Common myeloid progenitor, CD34-positive (primary cell): ENCODE measurements at regions not wholly inside any gene's neighbourhood (a gene's known extent, or its start where the extent isn't known, plus 50 kb on each side); places are given as distances from the start of the nearest gene placed in this dataset.

Experiments
- CTCF ChIA-PET: fragments of 350-600 bp; sonication (Branson Sonifier 250); formaldehyde crosslinking; loops from one replicate; lab custom pipeline; 2021; ENCODE audit warnings: antibody characterized with exemption; lab: Charles Lee
- POLR2A ChIA-PET: fragments of 350-600 bp; sonication (Branson Sonifier 250); formaldehyde crosslinking; loops from one replicate; lab custom pipeline; 2021; ENCODE audit warnings: antibody characterized with exemption; lab: Charles Lee
- DNase-seq, 3 donors: peaks; one replicate each; pipeline versions ENCODE4 v3.0.0 to v3.0.0-alpha.2; 2013
- H3K27ac ChIP-seq, 2 experiments: 1 replicate in 1 of 2; 2 replicates in 1 of 2; pipeline ENCODE4 v1.7.0; 2013; ENCODE audit warnings: inconsistent platforms in 2 of 2, low read length in 2 of 2, mild to moderate bottlenecking in 2 of 2, low read depth in 1 of 2, moderate library complexity in 1 of 2; ENCODE audit not compliant: severe bottlenecking in 2 of 2, insufficient read depth in 1 of 2, poor library complexity in 1 of 2
- H3K27me3 ChIP-seq, 5 experiments: replicated peaks in 2 of 5; 1 replicate in 3 of 5; 2 replicates in 2 of 5; pipeline versions ENCODE4 v1.6.1 to v1.7.0; 2013; ENCODE audit warnings: low read length in 4 of 5, mild to moderate bottlenecking in 2 of 5, moderate library complexity in 2 of 5, inconsistent platforms in 1 of 5; ENCODE audit not compliant: insufficient read depth in 5 of 5, control insufficient read depth in 4 of 5
- H3K36me3 ChIP-seq, 4 experiments: 1 replicate in 2 of 4; 2 replicates in 2 of 4; pipeline versions ENCODE4 v1.6.1 to v1.7.0; 2013; ENCODE audit warnings: low read length in 3 of 4, control low read depth in 1 of 4, mild to moderate bottlenecking in 1 of 4; ENCODE audit not compliant: control insufficient read depth in 4 of 4, insufficient read depth in 4 of 4
- H3K4me1 ChIP-seq, 4 experiments: 1 replicate in 3 of 4; 2 replicates in 1 of 4; pipeline versions ENCODE4 v1.6.1 to v1.7.1; 2013; ENCODE audit warnings: low read length in 3 of 4, mild to moderate bottlenecking in 3 of 4, control low read depth in 1 of 4, inconsistent platforms in 1 of 4, moderate library complexity in 1 of 4; ENCODE audit not compliant: control insufficient read depth in 4 of 4, insufficient read depth in 4 of 4; ENCODE audit errors: control extremely low read depth in 1 of 4
- H3K4me3 ChIP-seq, 7 experiments: 1 replicate in 4 of 7; 2 replicates in 3 of 7; pipeline versions ENCODE4 v1.5.1 to v1.7.0; 2013; ENCODE audit warnings: mild to moderate bottlenecking in 7 of 7, low read length in 6 of 7, moderate library complexity in 6 of 7, inconsistent platforms in 2 of 7, low read depth in 2 of 7, control low read depth in 1 of 7; ENCODE audit not compliant: insufficient read depth in 4 of 7, control insufficient read depth in 1 of 7; ENCODE audit errors: extremely low read depth in 1 of 7
- H3K9me3 ChIP-seq, 5 experiments: 1 replicate in 4 of 5; 2 replicates in 1 of 5; pipeline versions ENCODE4 v1.6.1 to v1.7.1; 2013; ENCODE audit warnings: low read length in 4 of 5, mild to moderate bottlenecking in 2 of 5, inconsistent platforms in 1 of 5, low read depth in 1 of 5, moderate library complexity in 1 of 5; ENCODE audit not compliant: control insufficient read depth in 4 of 5, insufficient read depth in 2 of 5; ENCODE audit errors: control extremely low read depth in 1 of 5
- WGBS: methylation state at CpG from one replicate; pipeline ENCODE4 v1.1.5; 2013; ENCODE audit not compliant: insufficient coverage; 5-methylcytosine and 5-hydroxymethylcytosine counted together

DNA sequence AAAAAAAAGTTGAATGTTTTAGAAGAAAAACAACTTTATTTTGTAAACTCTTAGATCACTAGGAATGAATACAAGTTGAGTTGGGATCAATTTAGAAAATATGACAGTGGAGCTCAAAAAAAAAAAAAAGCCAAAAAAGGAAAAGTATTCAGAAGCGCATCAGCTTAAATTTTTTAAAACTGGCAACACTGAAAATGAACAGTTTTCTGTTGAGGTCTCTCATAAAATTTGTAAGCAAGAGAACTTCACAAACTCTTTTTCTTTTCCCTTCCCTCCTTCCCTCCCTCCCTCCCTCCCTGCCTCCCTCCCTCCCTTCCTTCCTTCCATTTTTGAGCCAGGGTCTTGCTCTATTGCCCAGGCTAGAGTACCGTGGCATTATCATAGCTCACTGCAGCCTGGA, 143.9 kb downstream of the B3GNT2 start:
- H3K4me1 ChIP-seq: peaks cover 0 to 31% (median 16%) of the 10 kb centered on the region in 4 experiments
- CTCF ChIA-PET: interaction anchor here (0.7 to 1.9 kb wide), 6 partner anchors 8 to 371 kb away, joined by 3 to 4 read pairs (median 4); no protein-coding TSS in a partner anchor
- no peak overlapping the region for H3K27ac ChIP-seq
- H3K4me3 ChIP-seq: no peak overlapping the region
- no peaks in the 10 kb centered on the region for H3K9me3 ChIP-seq
- H3K27me3 ChIP-seq: no peaks in the 10 kb centered on the region
- no peak for DNase-seq
- H3K36me3 ChIP-seq: no peaks in the 10 kb centered on the region
- POLR2A ChIA-PET: interaction anchor here (0.6 to 0.7 kb wide), 3 partner anchors 13 to 40 kb away, joined by 4 to 5 read pairs (median 5); no protein-coding TSS in a partner anchor
- no CpG with 5 or more reads among the region's 2 CpGs for WGBS

DNA sequence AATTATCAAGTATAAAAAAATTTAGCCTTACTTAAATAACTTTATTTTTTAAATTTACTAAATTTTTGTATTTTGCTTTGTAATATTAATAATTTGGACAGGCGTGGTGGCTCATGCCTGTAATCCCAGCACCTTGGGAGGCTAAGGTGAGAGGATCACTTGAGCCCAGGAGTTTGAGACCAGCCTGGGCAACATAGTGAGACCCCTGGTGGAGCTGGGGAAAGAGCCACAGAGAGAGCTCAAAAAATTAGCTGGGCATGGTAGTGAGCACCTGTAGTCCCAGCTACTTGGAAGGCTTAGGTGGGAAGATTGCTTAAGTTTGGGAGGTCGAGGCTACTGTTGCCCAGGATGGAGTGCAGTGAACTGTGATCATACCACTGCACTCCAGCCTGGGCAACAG, 143.5 kb downstream of the B3GNT2 start:
- no peaks in the 10 kb centered on the region for H3K9me3 ChIP-seq
- H3K4me1 ChIP-seq: peaks cover 0 to 35% (median 17%) of the 10 kb centered on the region in 4 experiments
- ChIA-PET POLR2A (no interaction called here), CTCF (interaction anchor here (0.7 to 1.9 kb wide), 6 partner anchors 8 to 371 kb away, joined by 3 to 4 read pairs (median 4); no protein-coding TSS in a partner anchor)
- WGBS: 95% methylated on average over 2 of the region's 2 CpGs
- no peak overlapping the region for H3K4me3 ChIP-seq
- no peak for DNase-seq
- H3K27me3 ChIP-seq: no peaks in the 10 kb centered on the region
- H3K36me3 ChIP-seq: no peaks in the 10 kb centered on the region
- no peak overlapping the region for H3K27ac ChIP-seq

DNA sequence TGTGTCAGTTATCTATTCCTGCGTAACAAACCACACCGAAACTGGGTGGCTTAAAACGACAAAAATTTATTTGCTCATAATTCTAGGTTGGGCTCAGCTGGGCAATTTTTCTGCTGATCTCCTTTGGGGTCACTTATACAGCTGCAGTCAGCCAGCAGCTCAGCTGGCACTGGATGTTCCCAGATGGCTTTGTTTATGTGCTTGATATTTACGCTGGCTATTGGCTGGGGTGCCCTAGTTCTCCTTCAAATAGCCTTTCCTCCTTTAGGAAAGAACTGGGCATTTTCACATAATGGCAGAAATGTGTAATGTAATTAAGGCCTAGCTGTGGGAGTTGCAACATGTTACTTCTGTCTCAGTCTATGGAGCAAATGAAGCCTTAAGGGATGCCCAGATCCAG, 142.2 kb downstream of the B3GNT2 start:
- CTCF ChIA-PET: interaction anchor here (1.9 kb wide), 1 partner anchor 9 kb away, joined by 4 read pairs; no protein-coding TSS in a partner anchor

DNA sequence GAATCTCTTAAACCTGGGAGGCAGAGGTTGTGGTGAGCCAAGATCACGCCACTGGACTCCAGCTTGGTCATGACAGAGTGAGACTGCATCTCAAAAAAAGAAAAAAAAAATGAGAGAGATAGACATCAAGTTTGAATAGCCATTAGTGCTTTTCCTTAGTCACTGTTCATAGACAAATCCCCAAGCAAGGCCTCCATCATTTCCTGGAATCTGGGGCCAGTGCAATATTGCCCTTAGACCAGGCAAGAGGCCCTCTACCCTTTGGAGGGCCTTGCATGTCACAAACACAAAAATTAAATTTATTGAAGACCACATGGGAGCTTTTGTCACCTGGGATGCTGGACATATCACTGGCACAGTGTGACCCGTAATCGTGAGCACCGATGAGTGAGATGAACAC, 141.5 kb downstream of the B3GNT2 start:
- DNase-seq: no peak
- Histone ChIP-seq H3K36me3 (no peaks in the 10 kb centered on the region), H3K9me3 (no peaks in the 10 kb centered on the region), H3K27me3 (no peaks in the 10 kb centered on the region), H3K4me1 (peaks cover 0 to 32% (median 15%) of the 10 kb centered on the region in 4 experiments), H3K27ac (no peak overlapping the region), H3K4me3 (no peak overlapping the region)
- ChIA-PET POLR2A (no interaction called here), CTCF (interaction anchor here (0.9 to 1.6 kb wide), 2 partner anchors 11 to 32 kb away, joined by 3 read pairs; no protein-coding TSS in a partner anchor)
- WGBS: 100% methylated on average over 1 of the region's 4 CpGs

More for the DNA sequence above, 142.2 kb downstream of the B3GNT2 start:
- H3K4me3 ChIP-seq: no peak overlapping the region
- WGBS: 87% methylated on average over 4 of the region's 4 CpGs
- H3K27ac ChIP-seq: no peak overlapping the region
- H3K4me1 ChIP-seq: peaks cover 0 to 34% (median 16%) of the 10 kb centered on the region in 4 experiments
- POLR2A ChIA-PET: no interaction called here
- no peak for DNase-seq
- H3K9me3 ChIP-seq: no peaks in the 10 kb centered on the region
- H3K27me3 ChIP-seq: no peaks in the 10 kb centered on the region
- no peaks in the 10 kb centered on the region for H3K36me3 ChIP-seq

DNA sequence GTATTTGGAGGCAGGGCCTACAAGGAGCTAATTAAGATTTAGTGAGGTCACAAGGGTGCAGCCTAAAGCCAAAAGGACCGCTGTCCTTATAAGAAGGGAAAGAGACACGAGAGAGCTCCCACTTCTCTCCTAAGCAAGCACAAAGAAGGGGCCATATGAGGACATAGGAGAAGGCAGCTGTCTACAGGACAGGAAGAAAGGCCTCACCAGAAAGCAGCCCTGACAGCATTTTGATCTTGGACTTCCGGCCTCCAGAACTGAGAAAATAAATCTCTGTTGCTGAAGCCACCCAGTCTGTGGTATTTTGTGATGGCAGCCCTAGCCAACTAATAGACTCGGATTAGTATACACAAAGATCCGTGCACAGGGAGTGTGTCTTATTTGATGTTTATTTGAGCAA, 139.7 kb downstream of the B3GNT2 start:
- no peaks in the 10 kb centered on the region for H3K27me3 ChIP-seq
- H3K27ac ChIP-seq: no peak overlapping the region
- H3K4me3 ChIP-seq: no peak overlapping the region
- no peaks in the 10 kb centered on the region for H3K36me3 ChIP-seq
- peaks cover 0 to 32% (median 15%) of the 10 kb centered on the region in 4 experiments for H3K4me1 ChIP-seq
- ChIA-PET POLR2A (no interaction called here), CTCF (interaction anchor here (1.3 kb wide), 1 partner anchor 73 kb away, joined by 3 read pairs; no protein-coding TSS in a partner anchor)
- H3K9me3 ChIP-seq: no peaks in the 10 kb centered on the region
- WGBS: 61% methylated on average over 3 of the region's 5 CpGs
- peak in 2 of 3 donors; percentile 6 to 31 for DNase-seq

DNA sequence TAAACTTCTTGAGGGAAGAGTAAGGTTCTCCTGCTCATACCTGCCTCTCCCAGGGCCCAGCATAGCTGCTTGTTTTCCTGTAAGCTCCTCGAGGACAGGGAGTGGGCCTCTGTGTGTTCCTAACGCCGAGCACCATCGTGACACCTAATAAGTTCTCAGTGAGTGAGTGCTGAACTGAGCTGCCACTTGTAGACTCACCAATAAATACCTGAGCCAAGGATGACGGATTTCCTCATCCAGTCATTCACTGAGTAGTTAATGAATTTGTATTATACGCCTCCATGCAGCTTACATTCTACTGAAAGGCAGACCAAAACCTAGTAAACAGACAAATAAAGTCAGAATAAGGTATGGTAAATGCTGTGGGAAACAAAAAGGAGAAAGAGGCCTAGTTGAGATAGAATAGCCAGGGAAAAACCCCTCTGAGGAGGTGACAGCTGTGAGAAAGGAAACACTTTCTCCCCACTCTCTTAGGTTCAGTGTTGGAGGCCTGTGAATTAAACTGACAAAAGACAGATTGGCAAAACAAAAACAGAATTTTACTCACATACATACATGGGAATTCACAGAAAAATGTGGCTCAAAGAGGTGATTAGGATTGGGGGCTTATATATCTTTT, 138.6 kb downstream of the B3GNT2 start:
- 87% methylated on average over 4 of the region's 6 CpGs for WGBS
- no peak for DNase-seq

DNA sequence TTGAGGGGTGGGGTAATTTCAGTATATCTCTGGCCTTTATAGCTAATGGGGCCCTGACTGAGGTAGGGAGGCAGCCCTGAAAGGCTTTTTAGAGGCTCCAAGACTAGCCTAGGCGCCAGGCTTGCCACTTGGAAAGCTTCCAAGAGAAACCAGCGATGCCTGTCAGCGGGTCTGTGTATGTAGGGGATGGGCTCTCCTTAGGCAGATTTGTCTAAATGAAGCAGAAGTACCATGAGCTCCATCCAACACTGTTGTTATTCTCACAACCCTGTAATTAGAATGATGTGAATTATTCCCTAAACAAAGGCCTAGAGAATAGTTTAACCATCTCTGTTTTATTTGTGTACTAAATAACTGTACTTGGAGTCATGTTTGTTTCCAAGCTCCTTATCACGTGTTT, 138.1 kb downstream of the B3GNT2 start:
- no peaks in the 10 kb centered on the region for H3K27me3 ChIP-seq
- ChIA-PET CTCF (interaction anchor here (0.7 to 2.4 kb wide), 3 partner anchors 13 to 32 kb away, joined by 3 to 7 read pairs (median 4); no protein-coding TSS in a partner anchor), POLR2A (no interaction called here)
- no peak overlapping the region for H3K27ac ChIP-seq
- H3K9me3 ChIP-seq: peaks cover 0 to 2% (median 0%) of the 10 kb centered on the region in 5 experiments
- 50% methylated on average over 2 of the region's 4 CpGs for WGBS
- peak in 2 of 3 donors; percentile 18 to 31 for DNase-seq
- no peak overlapping the region for H3K4me3 ChIP-seq
- H3K4me1 ChIP-seq: peaks cover 0 to 32% (median 15%) of the 10 kb centered on the region in 4 experiments
- H3K36me3 ChIP-seq: no peaks in the 10 kb centered on the region

More for the DNA sequence above, 138.6 kb downstream of the B3GNT2 start:
- CTCF ChIA-PET: interaction anchor here (0.7 to 2.4 kb wide), 4 partner anchors 13 to 32 kb away, joined by 3 to 7 read pairs (median 4); no protein-coding TSS in a partner anchor
- Histone ChIP-seq H3K27ac (no peak overlapping the region), H3K9me3 (peaks cover 0 to 2% (median 0%) of the 10 kb centered on the region in 5 experiments), H3K4me1 (peaks cover 0 to 32% (median 15%) of the 10 kb centered on the region in 4 experiments), H3K4me3 (no peak overlapping the region), H3K36me3 (no peaks in the 10 kb centered on the region), H3K27me3 (no peaks in the 10 kb centered on the region)
- POLR2A ChIA-PET: no interaction called here
